Fibroblast of skin of right quadriceps (primary cell): ENCODE measurements at regions not wholly inside any gene's neighbourhood (a gene's known extent, or its start where the extent isn't known, plus 50 kb on each side); places are given as distances from the start of the nearest gene placed in this dataset.

Experiments
- DNase-seq: peaks from one replicate; pipeline ENCODE4 v3.0.0-alpha.2; 2013

DNA sequence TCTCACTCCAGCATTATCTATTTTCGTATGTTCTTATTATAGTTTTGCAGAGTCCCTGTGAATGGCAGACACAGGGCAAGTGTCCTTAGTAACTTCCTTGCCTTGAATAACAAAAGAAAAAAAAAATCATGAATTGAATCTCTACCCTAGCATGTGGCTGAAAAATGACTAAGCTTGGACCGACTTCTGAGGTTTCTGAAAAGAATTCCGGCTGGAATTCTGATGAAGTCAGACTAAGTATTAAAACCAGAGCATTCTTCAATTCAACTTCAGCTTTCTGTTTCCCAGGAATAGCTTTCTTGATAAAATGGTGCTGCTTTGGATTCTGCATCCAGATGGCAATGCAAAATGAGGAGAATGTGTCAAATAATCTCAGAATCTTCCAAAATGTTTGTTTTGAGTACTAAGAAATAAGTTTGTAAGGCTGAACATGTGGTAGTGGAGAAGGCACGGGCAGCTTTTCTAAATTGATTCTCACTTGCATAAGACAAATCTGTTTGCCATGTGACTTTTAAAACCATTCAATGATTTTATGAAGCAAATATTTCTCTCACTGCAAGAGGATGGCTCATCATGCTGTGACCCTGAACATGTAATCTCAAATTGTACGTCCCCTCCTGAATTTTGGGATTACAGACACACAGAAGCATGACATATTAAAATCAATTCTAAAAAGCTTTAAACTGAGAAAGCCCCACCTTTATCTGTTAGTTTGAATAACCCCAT, 1462.8 kb upstream of the LRRTM1 start:
- DNase-seq, result peak; percentile 86

DNA sequence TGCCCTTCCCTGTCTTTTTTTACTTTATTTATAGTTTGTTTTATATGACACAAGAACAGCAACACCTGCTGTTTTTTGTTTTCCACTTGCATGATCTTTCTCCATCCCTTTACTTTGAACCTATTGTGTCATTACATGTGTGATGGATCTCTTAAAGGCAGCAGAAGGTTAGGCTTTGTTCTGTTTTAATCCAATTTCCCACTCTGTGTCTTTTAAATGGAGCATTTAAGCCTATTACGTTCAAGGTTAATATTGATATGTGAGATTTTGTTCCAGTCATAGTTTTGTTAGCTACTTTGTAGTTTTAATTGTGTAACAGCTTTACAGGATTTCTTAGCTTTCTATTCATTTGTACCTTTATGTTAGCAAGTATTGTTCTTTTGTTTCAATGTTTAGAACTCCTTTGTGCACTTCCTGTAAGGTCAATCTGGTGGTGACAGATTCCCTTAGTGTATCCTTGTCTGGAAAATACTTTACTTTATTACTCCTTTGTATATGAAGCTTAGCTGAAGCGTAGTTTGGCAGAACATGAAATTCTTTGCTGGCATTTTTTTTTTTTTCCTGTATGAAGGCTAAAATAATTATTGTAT, 1443.0 kb upstream of the LRRTM1 start:
- DNase-seq, result no peak

DNA sequence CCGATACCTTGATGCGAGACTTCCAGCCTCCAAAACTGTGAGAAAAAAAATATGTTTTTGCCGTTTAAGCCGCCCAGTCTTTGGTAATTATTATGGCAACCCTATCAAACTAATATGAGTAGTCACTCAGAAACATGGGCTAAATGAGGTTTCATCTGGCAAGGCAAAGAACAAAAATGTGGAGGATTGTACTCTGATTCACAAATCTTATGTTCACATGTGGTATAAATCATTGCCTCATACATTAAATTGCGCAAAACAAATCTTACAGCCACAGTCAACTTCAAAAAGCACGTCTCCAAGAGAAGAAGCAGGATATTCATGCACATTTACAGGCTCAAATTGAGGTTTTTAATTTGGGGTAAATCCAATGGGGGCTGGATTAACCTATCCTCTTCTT, 1435.4 kb upstream of the LRRTM1 start:
- peak; percentile 75 for DNase-seq

DNA sequence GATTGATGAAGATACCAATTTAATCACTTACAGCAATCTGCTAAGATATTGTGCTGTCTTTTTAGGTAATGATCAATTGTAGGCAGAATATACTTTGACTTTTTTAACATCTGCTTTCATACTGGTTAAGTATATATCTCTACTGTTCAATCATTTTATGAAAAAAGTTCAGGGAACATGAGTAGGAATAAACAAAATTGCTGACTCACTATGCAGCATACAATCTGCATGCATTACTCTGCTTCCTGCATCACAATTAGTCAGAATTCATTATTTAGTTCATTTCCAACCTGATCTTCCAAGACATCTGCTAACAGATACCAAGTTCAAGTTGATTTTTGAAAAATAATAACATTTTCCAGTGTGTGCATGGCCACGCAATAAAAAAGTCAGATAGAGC, 1430.4 kb upstream of the LRRTM1 start:
- DNase-seq, result peak; percentile 39

DNA sequence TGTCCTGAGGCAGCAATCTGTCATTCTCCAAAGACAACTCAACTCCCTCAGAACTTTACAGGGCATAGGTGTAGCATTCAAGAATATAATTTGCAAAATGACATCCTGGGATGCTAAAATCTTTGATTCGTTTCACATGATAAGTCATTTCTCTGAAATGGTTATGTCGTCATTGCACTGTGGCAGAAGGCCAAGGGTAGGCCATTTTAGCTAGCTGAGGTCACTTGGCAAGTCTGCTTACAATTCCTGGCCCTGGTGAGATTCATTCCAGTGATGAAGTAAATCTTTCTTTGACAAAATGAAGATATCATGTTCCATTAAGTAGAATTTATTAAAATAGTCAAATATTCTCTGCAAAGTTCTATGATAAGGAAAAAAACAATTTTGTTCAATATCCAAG, 1410.3 kb upstream of the LRRTM1 start:
- peak; percentile 14 for DNase-seq

DNA sequence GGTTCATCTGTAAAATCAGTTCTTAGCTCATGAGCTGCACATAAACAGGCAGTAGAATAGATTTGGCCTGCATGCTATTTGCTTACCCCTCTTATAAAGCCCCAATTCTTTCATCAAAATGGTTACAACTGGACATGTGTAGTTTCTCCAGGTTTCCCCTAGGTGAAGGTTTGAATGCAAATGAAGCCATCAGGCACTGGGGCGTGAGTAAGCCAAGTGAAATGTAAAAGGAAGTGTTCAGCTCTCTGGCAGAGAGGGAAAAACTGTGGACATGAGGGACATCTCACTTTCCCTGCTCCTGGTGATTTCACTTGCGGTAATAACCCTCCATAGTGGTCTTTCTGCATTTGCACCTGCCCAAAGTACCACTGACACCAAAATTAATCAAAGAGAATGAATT, 1402.3 kb upstream of the LRRTM1 start:
- DNase-seq, result no peak

DNA sequence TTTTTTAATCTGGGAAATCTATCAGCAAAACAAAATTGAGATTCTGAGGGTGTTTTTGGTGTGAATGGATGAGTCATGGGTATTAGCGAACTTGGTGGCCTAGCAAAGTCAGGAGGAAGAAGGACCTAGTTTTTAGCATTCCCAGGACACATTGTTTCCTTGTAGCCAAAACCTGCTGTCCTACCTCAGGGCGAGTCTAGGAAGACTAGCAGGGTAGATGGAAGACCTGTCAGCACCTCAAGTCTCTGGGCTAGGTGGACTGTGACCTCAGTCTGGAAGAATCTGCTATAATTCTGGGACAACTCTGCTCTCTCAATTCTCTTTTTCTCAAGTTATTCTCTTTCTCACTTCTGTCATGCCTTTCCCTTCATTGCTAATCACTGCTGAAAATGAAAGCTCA, 1399.3 kb upstream of the LRRTM1 start:
- DNase-seq, result no peak

DNA sequence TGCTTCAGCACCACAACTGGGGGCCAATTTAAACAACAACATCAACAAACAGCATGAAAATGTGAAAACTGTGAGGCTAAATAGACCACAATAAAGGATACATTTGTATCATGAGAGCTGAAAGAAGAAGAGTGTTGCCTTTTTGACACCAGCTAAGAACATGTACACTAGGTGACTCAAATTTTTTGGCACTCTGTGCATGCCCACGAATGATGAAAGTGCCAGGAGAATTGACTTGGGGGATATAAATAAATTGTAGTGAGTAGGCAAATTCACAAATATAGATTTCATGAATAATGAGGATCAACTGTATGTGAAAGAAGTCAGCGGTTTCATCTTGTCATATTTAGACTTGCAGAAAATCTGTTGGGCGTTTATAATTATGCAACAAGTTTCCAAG, 1388.0 kb upstream of the LRRTM1 start:
- no peak for DNase-seq

DNA sequence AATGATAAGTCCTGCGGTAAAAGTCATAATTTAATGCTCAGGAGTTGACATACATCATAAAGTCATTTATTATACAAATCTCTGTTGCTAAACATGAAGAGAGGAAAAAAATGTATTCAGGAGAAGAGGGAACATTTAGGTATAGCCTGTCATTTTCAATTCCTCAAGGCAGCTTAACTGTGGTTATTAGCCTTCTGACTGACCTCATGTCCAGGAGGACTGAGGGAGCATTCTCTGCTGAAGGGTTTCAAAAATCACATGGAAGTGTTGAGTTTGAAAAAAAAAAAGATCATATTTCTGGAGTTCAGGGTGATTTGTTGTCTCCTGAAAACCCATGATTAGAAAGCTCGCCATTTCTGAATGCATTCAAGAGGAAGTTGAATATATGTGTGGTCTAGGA, 1371.1 kb upstream of the LRRTM1 start:
- no peak for DNase-seq

DNA sequence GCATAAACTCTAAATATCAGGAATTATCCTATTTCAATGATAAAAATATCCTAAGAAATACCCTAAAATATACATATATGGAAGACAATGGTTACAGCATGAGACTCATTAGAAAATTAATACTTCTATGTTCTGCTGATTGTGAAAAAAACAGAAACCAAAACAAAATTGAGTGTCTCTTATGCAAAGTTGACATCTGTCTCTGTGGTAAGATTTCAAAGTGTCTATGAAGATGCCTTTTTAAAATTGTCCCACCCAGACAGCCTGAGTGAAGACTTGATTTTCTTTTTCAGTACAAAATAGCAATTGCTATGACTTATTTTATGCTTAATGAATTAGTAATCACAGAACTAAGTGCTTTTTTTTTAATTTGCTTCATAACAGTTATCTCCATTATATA, 1368.4 kb upstream of the LRRTM1 start:
- no peak for DNase-seq

DNA sequence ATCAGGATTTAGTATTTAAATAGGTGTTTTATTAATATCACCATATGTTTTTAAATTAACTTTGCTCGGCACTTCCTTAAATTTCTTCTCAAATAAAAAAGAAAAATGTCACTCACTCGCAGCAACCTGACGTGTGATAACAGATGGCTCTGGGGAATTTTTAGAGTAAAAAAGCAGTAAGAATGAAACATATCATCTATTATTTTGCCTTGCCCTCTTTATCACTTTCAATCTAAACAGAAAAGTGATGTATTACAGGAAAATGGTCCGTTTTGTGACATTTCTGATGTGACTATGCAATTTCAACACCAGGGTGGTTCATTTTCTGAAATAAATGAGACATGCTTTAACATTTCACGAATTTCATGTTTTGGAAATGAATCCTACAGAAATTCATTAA, 1368.0 kb upstream of the LRRTM1 start:
- no peak for DNase-seq

DNA sequence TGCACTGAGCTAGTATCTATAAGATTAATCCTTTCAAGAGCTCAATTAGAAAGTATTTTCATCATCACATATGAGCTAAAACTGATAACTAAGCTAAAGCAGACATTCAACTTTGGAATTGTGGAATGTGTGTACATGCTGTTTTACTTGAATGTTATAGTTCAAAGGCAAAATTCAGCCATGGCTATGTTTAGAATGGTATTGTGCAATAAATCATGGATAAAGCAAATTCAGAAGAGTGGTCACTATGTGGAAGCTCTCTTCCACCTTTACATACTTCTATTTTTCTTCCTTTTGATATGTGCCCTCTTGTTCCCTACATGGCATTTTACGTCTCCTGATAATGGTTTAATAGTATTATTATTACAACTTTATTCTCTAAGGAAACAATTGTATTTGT, 1366.3 kb upstream of the LRRTM1 start:
- DNase-seq, result no peak

DNA sequence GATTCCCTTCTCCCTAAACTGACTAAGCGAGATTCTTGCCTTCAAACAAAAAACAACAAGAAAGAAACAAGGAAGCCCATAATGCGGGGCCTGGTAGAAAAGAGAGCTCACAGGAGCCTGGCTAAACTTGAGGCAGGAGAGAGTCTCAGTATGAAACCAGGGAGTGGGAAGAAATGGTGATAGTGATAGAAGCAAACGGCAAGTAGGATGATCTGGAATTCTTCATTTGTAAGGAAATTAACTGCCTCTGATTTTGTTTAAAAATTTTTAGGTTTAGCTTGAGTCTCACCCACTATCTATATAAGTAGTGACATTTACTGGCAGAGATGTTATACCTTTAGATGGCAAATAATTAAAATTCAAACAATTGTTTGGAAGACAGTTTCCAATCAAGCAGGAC, 1356.5 kb upstream of the LRRTM1 start:
- DNase-seq, result no peak

DNA sequence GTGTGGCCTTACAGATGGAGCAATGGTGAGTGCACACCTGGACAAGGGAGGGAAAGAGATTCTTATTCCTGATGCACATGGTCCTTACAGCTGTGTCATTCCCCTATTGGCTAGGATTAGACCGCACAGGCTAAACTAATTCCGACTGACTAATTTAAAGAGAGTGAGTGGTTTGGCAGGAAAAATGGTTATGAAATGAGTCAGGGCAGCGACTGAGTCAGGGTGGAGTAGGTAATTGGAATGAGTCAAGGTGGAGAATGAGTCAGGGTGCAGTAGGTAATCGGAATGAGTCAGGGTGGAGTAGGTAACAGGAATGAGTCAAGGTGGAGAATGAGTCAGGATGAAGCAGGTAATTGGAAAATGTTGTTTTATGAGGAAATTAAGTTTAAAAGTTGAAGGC, 1353.7 kb upstream of the LRRTM1 start:
- DNase-seq, result peak; percentile 9

DNA sequence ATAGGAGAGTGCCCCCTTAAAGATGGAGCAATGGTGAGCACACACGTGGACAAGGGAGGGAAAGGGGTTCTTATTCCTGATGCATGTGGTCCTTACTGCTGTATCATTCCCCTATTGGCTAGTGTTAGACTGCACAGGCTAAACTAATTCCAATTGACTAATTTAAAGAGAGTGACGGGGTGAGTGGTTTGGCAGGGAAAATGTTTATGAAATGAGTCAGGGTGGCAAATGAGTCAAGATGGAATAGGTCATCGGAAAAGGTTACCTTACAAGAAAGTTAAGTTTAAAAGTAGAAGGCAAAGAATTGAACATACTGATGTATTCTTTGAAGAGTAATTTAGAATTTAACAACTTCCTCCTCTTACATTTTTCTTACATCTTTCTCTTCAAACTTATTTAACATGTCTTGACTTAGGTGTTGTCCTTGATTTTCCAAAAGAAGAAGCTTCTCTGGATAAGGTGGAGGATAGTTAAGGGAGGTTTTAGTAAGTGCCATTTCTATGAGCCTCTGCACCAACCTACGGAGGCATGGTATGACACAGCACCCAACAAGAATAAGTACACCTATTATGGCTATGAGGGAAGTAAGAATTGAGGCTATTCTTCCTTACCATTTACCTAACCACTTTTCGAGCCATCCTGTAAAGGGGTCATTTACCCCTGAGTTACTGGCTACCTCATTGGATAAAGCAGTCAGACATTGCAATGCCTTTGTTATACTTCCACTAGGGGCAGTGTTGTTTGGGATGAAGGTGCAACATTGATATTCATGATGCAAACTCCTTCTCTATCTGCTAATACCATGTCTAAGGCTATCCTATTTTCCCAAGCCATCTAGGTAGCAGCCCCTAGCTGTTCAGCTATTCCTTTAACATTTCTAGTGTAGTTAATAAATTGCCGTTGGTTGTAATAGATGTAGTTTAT, 1345.8 kb upstream of the LRRTM1 start:
- peak; percentile 40 for DNase-seq

DNA sequence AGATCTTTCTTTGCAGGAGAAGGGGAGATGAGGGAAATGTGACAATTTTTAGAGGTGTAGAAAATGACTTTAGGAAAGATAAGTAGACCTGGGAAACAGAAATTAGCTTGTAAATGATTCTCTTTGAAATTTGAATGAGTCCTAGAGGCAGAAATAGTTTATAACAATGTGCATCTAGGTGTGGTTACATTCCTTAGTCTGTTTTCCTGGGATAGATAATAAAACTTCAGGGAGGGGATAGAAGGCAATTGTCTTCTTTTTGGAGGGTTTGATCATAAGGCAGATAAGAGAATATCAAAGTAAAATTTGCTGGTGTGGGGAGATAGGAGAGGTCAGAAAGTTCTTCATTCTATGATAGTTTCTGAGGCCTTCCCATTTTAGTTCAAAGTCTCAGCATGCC, 1344.3 kb upstream of the LRRTM1 start:
- no peak for DNase-seq

DNA sequence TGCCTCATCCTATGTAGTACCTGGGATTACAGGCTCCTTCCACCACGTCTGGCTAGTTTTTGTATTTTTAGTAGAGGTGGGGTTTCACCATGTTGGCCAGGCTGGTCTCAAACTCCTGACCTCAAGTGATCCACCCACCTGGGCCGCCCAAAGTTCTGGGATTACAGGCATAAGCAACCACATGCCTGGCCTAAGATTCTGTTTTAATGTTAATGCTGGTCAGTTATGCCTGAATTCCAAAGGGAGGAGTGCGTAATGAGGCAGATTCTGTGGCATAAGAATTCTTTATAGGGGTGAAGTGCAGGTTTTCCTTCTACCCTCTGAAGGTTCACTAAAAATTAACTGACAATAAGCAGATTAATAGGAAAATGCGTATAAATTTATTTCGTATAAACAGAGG, 1343.8 kb upstream of the LRRTM1 start:
- DNase-seq, result no peak

DNA sequence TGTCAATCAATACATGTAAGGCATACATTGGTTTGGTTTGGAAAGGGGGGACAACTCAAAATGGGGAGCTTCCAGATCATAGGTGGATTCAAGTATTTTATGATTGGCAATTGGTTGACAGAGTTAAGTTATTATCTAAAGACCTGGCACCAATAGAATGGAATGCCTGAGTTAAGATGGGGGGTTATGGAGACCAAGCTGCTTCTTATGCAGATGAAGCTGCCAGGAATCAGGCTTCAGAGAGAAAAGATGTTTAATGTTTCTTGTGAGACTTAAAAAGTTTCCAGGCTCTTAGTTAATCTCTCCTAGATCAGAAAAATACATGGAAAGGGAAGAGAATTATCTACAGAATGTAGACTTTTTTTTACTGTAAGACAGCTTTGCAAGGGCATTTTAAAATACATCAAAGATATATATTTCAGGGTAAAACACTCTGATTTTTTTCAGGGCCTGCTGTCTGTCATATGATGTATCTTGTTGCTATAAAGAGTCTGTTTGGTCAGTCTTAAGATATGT, 1343.2 kb upstream of the LRRTM1 start:
- DNase-seq, result no peak

DNA sequence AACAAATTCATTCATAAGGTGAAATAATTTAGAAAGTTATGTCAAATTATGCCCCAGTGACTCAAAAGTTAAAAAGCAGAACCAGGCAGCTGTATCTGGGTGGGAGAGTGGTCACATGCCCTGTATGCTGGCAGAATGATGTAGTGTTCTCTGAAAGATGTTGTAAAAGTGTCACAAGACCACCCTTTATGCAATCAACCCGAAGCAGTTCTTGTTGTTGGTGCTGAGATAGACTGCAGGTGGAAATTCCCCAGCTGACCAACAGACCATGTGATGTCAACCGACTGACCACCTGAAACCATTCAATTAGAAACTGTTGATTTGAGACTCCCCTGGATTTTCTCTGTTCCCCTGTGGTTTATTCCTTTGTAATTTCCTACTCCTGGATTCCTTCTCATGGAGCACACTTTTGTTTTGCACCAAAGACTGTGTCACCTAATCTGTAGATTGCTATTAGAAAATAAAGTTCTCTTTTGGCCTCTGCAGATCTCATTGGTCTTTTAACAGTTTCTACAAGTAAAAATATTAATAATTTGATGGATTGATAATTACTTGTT, 1341.3 kb upstream of the LRRTM1 start:
- no peak for DNase-seq

DNA sequence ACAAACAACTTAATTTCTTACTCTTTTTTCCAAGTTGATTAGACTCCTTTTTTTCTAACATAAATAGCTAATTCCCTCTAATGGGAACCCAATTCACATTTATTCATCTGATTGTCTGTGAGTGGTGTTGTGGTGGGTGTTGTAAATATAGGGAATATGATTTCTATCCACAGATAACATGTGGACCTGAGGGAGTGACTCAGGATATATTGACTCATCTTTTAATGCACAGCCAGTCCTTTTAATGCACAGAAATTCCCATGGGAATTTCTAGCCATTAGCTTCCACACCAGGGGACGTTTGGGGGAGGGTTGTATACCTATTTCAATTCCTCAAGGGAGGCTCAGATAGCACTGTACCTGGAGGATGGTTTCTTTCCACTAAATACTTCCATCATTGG, 1339.6 kb upstream of the LRRTM1 start:
- DNase-seq, result peak; percentile 3

DNA sequence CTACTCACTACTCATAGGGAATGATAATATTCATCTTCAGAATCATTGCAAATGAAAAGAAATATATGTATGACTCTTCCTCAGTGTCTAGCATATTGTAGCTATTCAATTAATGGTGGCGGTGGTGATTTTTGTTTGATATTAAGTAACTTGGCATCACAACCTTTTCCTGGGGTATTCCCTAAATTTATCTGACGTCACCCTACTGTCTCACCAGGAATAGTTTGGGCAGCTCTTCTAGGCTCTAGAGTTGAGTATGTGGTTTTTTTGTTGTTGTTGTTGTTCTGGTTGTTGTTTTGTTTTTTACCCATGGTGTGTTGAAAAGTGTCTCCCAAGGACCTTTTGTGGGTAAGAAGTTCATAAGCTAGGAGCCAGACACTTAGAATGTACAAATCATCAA, 1320.3 kb upstream of the LRRTM1 start:
- no peak for DNase-seq

DNA sequence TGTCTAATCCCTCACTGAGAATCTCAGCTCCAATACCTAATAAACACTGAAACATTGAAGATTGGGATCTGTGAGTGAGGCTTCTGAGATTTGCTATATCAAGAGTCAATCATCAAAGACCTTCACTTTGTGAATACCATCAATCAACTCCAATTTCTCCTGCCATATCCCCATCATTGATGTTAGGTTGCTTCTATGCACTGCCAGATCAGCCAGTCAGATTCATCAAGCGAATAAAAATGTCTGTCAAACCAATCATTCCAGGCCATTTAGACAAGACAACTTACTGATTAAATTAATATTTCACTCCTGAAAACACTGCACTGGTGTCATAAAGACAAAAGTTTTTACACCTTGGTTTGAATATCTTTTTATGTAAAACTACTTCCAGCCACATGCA, 1295.5 kb upstream of the LRRTM1 start:
- no peak for DNase-seq

DNA sequence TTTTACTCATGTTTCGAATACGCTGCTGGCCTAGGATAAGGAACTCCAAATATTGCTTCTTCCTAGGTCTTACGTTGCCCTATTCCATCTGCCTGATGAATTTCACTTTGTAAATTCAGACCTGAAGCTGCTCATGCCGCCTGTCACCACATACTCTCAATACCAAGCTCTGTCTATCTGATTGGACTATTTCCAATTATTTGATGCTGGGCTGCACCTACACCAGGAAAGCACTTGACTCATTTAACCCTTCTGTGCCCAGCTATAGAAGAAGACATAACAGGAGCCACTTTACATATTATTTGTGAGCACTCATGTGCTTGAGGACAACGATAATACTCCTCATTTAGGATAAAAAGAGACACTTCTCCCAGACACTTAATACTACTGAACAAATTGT, 1293.9 kb upstream of the LRRTM1 start:
- DNase-seq, result no peak

DNA sequence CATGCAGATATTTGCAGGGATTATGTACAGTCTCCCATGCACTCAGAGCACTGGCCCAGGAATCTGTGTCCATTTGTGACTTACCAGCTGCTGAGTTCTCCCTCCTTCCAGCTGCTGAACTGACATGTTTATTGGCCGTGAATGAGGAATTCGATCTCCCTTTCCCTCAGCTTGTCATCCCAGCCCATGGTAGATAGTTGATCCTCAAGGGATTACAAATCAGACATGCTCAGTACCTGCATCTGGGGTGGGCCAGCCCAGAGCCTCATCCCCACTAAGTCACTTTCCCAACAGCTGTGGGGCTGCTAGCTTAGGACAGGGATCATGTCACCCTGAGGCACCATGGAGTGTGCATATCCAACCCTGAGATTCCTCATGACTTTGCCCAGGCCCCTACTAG, 1284.9 kb upstream of the LRRTM1 start:
- DNase-seq, result no peak
